CD4-positive, alpha-beta T cell treated with Interleukin-10 for 1 hour (primary cell): ENCODE measurements at regions not wholly inside any gene's neighbourhood (a gene's known extent, or its start where the extent isn't known, plus 50 kb on each side); places are given as distances from the start of the nearest gene placed in this dataset.
A peak's percentile ranks its signal among the peaks of the same experiment; 100 is the strongest.

ENCODE experiments used
- DNase-seq: peaks from one replicate; pipeline ENCODE4 v3.0.0-alpha.2; 2020

DNA sequence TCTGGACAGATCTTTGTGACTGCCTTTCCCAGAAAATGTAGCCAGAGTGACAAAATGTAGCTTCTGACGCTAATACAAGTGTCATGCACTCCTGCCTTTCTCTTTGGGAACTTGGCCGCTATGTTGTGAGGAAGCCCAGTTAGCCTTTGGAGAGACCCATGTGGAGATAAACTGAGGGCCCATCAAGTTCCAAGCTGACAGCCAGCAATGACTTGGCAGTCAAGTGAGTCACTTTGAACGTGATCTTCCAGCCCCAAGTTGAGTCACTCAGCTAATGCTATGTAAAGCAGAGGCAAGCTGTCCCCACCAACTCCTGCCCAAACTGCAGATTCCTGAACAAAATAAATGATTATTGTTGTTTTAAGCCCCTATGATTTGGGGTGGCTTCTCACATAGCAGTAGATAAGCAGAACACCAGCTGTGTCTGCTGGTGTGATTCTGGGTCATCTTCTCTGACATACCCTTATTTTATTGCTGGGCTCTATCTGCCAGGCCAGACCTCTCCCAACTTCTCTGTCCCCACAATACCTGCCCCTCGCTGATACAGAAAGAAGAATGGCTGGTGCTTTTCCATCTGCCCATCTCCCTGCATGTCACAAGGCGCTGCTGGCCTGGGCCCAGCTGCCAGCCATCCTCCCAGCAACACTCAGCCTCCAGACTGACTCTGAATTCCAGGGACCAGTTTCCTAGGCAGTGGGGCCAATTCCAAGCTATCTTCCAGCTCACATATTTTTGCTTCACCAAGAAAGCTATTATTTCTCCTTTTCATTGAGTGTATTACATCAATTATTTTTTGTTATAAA is 274.8 kb downstream of the LRFN2 start:
- no peak for DNase-seq

DNA sequence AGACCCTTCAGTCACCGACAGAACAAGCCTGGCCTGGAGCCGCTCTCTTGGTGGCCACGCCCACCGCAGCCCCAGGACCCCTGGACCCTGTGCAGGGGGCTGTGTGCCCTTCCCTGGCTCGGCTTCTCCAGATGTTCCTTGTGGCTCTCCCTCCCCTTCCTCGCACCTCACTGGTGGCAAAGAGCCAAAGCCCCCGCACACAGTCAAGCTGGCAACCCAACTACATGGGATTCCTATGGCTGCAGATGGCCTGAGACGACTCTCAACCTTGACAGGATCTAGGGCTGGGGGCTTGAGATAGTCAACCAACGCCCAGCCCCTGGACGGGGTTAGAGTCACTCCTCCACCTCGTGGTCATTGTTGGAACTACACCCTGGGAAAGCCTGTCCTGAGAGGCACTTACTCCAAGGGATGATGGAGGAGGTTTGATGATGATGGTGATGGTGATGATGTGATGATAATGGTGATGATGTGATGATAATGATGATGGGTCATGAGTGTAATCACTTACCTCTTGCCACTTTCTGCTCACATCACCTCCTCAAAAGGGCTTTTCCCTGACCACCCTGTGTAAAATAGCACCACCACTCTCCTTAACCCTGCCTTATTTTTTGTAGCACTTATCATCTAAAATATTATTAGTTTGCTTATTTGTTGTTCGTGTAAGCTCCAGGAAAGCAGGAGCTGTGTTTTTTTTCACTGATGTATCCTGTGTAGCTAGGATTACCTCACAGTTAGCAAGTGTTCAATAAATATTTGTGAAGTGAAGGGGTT is 278.4 kb downstream of the LRFN2 start:
- peak; percentile 43 for DNase-seq

DNA sequence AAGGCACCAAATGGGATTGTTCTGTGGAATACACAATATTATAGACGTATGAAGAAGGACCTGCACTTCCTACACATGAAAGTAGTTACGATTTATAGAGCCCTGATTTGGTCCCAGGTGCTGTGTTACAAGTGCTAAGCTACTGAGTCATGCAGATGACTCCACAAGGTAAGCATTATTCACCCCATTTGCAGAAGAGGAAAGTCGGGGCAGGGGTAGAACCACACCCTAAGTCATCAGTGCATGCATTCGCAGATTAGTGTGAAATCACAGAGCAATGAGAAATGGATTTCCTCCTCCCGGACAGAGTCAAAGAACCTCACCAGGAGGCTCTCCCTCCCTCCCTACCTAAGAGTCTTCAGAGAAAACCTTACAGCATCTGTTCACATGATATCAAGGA is 279.5 kb downstream of the LRFN2 start:
- no peak for DNase-seq

DNA sequence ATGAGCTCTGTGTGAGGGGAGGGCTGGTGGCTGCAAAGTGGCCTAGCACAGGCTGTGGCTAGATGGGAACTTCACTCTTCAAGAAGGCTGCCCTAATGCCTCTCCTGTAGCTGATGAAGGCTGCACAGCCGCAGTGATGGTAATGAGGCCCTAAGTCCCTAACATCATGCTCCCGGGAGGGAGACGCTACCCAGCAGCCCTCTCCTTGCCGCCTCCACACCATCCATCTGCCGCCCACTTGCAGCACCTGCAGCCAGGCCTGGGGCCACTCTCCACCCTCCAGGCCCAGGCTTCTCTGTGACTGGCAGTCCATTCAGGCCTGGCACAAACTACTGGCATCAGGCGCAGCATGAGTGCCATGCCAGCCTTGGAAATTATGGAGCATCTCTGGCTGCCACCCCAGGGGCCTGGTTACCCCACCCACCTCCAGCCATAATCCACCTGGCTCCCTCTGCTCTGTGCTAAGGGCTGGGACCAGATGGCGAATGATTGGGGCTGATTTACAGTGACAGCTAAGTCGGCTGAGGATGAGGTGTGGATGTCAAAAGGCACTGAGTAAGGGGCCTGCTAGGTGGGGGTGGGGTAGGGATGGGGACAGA is 284.2 kb downstream of the LRFN2 start:
- no peak for DNase-seq

DNA sequence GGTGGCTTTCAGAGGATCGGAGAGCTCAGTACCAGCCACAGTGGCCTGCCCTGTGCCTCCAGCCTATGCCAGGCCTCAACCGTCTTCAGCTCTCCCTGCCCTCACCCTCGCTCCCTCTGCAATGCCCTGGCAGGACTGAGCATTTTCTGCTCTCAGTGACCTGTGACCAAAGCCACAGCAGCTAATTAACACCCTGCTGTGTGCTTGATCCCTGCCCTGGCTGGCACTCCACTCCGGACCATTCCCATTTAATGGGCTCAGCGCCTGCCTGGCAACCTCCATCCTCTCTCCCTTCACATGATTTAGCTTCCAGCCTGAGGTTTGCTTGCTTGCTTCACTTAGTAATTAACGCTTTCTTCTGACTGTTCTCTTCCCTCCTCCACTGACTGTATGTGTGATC is 287.5 kb downstream of the LRFN2 start:
- DNase-seq, result no peak

DNA sequence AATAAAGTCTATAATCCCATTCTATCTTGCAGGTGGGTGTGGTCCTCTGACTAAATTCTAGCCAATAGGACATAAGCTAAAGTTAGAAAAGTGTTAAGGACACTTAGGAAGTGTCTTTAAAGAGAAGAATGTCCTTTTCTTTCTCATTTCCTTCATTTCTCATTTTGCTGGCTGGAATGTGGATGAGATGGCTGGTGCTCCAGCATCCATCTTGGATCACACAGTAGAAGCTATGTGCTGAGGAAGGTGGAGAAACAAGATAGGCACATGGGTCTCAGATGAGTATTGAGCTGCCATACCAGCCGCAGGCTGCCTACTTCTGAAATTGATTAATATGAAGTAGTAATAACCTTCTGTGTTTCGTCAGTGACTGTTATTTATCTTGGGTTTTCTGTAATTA is 289.0 kb downstream of the LRFN2 start:
- no peak for DNase-seq

DNA sequence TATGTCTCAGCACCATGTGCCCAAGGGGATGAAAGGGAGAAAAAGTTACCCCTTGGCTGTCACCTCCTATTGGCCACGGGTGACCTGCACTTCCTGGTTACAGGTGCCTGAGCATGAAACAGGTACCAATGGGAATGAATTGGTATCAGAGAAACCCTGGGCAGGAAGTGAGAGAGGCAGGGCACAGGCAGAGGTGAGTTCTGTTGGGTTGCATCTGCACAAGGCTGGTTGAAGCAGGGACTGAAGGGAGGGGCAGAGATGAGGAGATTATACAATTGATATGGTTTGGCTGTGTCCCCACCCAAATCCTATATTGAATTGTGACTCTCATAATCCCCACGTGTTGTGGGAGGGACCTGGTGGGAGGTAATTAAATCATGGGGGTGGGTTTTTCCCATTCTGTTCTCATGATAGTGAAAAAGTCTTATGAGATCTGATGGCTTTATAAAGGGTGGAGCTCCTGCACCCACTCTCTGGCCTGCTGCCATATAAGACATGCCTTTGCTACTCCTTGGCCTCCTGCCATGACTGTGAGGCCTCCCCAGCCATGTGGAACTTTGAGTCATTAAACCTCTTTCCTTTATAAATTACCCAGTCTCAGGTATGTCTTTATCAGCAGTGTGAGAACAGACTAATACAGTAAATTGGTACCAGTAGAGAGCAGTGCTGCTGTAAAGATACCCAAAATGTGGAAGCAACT is 291.8 kb downstream of the LRFN2 start:
- no peak for DNase-seq

DNA sequence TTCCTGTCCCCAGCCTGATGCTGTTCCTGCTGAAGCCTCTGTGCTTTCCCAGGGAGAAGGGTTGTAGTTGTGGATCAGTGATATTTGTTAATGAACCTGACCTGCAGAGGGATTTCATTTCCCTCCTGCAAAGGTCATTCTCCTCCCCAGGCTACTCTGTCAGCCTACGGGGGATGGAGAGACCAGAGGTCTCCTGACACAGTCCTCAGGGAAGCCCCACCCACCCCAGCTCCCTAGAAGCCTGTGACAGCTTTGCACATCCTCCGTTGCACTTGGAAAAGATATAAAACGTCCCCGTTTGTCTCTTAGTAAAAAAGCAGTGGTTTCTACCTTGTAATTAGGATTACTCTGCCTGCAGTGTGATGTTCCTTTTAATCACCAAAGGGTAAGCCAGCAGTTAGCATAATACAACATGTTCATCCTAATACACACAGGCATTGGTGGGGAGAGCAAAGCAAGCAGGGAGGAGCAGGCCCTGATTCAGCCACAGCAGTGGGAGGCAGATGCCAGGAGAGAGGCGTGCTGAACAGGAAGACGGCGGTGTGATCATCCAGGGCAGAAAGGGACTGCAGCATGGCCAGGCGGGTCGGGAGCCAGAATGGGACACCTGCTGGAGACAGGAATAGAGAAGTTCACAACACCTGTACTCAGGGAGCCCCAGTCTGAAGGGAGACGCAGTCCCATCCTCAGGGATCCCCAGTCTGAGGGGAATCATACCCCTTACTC is 293.5 kb downstream of the LRFN2 start:
- no peak for DNase-seq

DNA sequence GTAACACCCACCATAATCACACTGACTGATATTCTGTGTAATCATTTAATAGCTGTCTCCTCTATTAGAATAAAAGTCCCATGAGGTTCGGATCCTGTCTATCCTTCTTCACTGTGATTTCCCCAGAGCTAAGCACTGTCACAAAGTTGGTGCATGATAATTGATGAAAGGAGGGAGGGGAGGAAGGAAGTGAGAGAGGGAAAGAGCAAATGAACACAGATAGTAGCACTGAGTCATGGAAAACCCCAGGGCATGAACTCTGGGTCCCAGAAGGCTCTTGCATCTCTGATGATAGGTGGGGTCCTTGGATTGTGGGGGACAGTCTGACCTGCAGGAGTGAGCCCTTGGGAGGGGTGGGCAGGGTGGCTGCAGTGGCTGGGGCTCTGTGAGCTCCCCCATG is 294.1 kb downstream of the LRFN2 start:
- no peak for DNase-seq

DNA sequence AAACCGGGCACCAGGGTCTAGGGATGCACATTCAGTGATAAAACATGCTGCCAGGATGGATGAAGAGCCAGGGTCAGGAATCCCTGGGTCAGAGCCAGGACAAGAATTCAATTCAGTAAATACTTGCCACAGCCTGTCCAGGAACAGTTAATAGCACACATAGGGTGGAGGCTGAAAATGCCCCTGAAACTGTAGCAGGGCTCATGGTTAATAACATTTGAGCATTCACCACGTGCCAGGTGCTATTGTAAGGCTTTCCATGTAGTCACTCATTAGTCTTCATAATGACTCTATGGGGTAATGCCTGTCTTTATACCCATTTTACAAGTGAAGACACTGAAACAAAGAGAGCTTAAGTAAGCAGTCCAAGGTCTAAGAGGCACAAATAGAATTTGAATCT is 296.3 kb downstream of the LRFN2 start:
- DNase-seq, result no peak

DNA sequence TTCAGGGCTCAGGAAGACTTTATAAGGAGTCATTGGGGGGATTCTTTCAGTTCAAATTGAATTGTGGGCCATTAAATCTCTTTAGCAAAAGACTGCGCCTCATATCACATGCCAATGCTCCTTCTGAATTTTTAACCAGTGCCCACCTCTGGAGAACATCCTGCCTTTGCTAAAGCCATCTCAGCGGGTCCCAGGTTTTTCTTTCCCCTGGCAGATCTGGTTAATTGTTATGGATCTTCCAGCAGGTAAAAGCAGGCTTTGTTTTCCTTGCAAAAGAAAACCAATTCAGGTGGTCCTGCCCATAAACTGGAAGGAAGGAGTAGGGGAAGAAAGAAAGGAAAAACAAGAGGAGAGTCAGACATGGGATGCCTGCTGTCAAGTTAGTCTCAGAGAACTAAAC is 298.2 kb downstream of the LRFN2 start:
- DNase-seq, result no peak

DNA sequence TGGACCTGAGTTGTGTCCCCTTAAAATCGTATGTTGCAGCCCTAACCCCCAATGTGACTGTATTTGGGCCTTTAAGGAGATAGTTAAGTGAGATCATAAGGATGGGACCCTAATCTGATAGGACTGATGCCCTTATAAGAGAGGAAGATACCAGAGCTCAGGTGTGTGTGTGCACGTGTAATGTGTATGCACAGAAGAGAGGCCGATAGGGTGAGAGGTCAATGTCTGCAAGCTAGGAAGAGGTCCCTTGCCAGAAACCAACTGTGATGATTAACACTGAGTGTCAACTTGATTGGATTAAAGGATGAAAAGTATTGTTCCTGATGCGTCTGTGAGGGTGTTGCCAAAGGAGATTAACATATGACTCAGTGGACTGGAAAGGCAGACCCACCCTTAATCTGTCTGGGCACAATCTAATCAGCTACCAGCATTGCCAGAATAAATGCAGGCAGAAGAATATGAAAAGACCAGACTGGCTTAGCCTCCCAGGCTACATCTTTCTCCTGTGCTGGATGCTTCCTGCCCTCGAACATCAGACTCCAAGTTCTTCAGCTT is 299.8 kb downstream of the LRFN2 start:
- no peak for DNase-seq

DNA sequence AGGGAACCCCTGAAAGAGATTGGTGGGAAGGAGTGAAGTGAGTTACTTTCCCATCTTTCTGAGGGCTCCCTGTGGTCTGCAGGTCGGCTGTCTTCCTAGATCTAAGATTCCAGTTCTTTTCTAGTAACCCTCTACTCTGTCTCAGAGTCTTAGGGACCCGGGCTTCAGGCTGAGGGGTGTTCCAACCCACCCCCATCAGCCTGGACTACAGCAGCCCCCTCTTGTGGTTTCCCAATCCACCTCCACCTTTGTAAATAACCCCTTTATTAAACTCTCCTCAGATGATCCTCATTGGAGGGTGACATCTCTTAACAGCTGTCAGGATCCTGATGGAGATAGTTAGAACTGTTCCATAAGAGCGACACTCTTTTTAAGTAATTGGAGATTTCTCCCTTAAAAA is 300.4 kb downstream of the LRFN2 start:
- DNase-seq, result no peak

DNA sequence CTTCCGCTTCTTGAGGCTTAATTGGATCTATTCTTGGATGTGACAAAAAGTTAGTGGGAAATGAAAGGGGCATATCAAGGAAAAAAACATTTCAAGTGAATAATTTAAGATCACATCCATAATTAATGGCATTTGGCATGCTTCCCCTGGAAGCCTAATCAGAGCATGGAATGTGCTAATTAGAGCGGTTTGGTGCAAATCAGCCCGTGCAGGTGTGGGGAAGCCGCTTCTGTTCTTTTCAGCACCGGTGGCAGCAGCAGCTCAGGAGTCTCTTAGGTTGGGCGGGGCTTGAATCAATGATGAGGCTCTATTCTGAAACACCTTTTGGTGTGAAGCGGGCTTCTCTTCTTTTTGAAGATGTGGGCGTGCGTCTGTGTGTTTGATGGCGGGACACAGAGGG is 301.2 kb downstream of the LRFN2 start:
- DNase-seq, result no peak

DNA sequence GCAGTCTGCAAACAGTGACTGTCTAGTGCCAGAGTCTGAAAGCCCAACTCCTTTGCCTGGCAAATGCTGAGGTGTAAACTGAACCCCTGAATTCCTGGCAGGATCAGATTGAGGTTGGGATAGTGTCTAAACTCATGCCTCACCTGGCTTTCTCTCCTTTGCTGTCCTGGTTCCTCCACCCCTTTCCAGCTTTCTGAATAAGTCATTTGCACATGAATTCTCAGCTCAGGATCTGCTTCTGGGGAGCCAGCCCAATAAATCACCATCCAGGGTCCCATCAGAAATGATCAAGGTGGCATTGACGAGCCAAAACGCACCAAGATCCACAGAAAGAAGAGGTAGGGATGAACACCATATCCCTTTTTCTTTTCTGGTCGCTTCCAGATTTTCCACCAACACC is 301.6 kb downstream of the LRFN2 start:
- DNase-seq, result no peak

DNA sequence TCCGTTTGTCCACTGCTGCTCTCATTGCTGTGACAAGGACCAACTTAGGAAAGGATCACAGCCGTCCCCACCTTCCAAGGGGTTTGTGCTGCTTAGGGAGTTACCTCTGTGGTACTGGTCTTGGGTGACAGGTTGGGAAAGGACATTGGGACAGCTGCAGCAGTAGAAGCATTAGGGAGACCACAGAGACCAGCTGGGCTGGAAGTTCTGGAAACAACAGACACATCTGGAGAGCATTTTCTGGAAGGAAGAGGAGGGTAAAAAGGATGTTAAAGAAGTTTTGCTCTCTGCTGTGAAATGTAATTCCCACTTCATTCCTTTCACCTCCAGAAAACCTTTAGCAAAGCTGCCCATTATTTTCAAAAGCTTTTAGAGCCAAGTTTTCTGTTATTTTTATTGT is 304.2 kb downstream of the LRFN2 start:
- no peak for DNase-seq

DNA sequence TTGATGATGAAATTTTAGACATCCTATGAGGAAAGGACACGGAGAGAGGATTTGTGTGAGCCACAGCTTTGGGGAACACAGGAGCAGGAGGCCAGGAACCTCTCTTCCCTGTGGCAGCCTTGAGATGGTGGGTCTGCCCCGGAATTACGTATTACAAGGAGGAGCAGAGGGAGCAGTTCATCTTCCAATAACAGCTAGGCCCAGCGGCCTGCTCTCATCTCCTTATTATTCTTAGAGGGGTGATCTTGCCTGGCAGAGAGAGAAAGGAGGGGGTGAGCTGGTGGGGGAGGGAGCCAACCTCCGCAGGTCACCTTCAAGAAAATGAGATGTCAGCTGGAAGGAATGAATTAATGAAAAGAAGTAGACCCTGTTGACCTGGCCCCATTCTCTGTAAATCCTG is 305.8 kb downstream of the LRFN2 start:
- no peak for DNase-seq

DNA sequence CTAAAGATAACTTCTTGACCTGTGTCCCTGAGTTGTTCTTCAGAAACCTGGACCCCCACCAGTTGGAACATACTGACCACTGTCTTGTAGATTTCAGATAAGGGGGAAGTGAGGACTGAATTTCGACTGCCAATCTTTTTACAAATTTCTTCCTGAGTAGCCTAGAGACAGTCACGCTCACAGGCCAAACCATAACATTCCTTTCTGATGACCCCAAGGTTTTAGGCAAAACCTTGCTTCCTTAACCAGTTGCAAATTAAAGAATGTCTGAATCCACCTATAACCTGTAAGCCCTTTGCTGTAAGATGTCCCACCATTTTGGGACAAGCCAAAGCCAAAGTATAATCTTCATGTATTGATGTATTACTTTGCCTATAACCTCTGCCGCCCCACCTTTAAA is 306.9 kb downstream of the LRFN2 start:
- no peak for DNase-seq

DNA sequence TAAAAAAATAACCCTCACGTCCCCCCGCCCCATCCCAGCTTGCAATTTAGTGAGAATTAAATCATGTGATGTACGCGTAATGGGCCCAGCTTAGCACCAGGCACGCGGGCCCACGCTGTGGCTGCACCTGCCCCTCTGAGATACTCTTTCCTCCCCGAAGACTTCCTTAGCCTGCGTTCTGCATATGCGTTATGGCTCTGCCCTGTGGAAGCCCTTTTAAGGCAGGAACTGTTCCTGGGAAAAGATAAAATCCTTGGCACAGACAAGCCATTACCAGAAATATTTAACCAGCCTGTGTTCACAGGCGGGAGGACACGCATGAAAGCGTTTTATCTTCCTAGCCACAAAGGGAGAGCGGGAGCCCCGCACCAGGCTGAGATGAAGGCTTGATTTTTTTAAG is 311.0 kb downstream of the LRFN2 start:
- no peak for DNase-seq

DNA sequence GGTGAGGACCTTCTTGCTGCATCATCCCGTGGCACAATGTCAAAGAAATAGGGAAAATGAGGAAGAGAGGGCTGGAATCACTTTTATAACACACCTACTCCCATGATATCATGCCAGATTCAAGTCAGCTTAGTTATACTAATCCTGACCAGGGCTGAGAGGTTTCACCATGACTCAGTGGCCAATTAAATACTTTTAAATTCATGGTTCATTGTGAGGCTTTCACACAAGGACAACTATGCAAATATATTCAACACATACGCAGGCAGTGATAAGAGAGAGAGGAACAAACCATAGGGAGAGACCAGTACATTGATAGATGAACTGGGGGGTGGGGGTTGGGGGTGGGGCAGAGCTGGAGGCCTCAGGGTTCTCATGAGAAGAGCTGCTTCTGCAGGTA is 313.1 kb downstream of the LRFN2 start:
- no peak for DNase-seq

DNA sequence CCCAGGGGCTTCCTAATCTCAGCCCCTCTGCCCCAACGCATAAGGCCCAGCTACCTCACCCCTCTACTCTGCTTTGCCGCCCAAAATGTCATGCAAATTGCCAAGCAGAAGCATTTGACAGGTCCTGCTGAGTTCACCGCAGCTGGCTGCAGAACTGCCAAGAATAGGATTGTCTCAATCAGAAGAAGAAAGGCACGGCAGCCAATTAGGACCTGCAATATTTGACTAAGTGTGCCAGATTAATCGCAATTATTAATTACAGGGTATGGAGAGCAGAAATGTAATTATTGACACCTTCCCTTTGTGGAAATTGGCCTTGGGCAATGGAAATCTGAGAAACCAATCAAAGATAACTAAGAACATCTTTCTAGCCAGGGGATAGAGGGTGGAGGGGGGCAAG is 318.6 kb downstream of the LRFN2 start:
- DNase-seq, result no peak

DNA sequence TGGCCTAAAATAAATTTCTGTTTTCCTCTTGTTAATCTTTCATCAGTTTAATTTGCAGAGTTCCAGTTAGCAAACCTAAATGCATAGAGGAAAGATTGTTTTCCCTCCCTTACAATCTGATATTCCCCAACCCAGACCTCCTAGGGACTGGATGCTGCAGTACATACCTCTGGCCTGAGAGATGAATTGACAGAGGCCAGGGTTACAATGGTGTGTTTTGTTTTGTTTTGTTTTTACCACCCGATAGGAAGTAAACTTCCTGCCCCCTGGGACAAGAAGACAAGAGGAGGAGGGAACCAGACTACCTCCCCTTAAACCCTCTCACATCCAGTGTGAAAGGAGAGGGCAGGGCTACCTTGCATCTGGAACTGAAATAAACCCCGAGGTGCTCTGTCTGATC is 319.0 kb downstream of the LRFN2 start:
- no peak for DNase-seq

DNA sequence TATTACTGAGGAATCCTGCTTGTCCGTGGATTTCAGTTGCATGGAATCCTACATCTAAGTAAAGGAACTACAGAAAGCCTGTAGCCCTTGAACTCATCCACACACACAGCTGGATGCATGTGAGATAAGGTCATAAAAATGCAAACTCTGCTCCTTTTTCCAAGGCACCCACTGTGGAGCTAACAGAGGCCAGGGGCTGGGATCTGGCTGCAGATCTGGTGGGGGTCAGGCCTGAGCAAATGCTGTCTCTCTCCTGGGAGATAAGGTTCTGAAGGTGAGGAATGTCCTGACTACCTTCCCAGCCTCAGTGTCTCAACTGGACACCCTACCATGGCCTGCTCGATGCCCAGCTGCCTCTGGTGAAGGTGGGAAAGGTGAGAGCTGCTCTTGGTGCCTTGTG is 321.5 kb downstream of the LRFN2 start:
- no peak for DNase-seq
